ENCODE measurements at regions not wholly inside any gene's neighbourhood (a gene's known extent, or its start where the extent isn't known, plus 50 kb on each side); places are given as distances from the start of the nearest gene placed in this dataset.
A peak's percentile ranks its signal among the peaks of the same experiment; 100 is the strongest.
"Not testable (repeated sequence)": the region's sequence is repeated elsewhere in the genome, so short reads cannot be mapped to it uniquely, and the experiment has no call there.

DNA sequence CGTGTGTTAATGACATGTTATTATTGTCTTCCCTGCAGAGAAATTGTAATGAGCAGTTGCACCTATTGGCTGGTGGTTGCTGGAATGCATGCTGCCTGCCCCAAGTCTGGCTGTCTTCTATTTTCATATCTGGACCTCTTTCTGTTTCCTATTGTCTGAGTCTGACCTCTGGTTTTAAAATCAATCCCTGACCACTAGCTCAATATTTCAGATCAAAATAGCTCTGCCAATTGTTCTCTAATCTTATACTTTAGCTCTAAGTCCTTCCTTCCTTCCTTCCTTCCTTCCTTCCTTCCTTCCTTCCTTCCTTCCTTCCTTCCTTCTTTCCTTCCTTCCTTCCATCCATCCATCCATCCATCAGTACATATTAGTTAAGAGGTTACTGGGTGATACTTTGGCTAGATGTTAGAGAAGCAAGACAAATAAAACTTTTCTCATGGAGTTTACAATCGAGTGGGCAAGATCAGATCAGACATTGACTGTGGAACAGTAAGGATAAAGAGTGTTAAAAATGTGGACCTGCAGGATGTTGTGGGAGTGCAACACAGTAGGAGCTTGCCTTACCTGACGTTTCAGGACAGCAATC, 417.1 kb downstream of the SOCS6 start:
- DNase-seq = no peak

DNA sequence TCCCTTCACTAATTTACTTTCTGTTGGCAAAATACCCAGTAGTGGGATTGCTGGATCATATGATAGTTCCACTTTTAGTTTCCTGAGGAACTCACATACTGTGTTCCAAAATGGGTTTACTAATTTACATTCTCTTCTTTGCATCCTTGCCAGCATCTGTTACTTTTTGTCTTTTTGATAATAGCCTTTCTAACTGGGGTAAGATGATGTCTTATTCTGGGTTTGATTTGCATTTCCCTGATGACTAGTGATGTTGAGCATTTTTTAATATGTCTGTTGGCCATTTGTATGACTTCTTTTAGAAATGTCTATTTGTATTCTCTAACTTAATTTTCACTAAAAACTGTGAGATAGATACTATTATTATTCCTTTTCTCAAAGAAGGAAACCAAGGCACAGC, 411.7 kb downstream of the SOCS6 start:
- no peak for DNase-seq

DNA sequence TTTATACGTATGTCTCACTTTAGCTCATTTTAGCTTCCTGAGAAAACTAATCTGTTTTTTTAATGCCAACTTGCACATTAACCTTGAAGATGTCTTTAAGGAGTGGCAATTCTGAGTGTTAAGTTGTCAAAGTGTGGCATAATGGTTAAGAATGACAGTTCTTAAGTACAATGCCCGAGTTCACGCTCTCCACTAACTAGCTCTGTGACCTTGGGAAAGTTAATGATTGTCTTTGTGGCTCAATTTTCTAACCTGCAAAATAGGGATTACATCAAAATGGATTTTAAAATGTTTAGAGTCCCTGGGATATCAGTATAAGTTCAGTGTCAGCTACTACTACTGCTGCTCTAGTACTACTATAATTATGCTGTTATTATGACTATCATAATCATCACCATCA, 409.7 kb downstream of the SOCS6 start:
- no peak for DNase-seq

- no peak for DNase-seq
Observed at GRCh38 chr18:70693246-70693645, 404.4 kb downstream of the SOCS6 start.

- not testable (repeated sequence) for DNase-seq
Observed at GRCh38 chr18:70689765-70690164, 400.9 kb downstream of the SOCS6 start.

DNA sequence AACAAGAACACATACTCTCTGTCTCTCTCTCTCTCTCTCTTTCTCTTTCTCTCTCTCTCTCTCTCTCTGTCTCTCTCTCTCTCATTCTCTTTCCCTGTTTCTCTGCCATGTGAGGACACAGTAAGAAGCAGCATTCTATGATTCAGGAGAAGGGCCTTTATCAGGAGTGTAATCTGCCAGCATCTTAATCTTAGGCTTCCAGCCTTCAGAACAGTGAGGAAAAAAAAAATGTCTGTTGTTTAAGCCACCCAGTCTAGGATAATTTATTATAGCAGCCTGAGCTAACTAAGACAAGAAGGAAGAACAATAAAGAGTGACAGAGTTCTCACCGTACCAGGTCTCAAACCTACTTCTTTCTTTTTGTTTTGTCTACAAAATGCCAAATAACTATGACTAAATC, 399.4 kb downstream of the SOCS6 start:
- no peak for DNase-seq

- DNase-seq = no peak
Observed at GRCh38 chr18:70684821-70685220, 396.0 kb downstream of the SOCS6 start.

DNA sequence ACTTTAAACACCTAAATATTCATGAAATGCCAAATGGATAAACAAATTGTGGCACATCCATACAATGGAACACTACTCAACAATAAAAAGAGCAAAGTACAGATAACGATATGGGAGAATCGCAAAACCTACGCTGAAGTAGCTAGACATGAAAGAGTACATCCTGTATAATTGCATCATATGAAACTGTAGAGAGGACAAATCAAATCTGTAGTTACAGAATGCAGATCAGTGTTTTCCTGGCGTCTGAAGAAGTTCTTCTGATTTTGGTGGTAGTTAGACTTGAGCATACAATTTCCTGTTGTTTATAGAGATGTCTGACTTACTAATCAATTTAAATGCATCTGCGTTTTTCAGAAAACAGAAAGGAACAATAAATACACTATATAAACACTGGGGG, 394.4 kb downstream of the SOCS6 start:
- DNase-seq = peak; percentile 12

- no peak for DNase-seq
Observed at GRCh38 chr18:70674896-70675295, 386.1 kb downstream of the SOCS6 start.

GRCh38 chr18:70673831-70674230, 385.0 kb downstream of the SOCS6 start:
- DNase-seq = no peak

DNA sequence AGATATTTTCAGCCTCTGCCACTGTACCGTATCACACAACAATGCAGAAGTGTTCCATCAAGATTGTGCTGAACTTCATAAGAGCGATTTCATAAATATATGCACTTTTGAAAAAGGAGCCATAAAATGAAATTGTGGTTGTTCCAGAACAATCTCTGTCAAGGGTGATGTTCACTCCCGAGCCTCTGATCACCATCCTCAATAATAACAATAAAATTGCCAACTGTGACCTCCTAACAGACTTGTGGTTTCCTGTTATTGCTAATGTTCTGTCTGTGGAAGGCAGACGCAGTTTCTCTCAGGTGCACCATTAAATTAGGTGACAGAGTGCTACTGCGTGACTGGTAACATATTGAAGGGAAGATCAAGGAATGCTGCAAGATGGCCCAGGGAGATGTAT, 383.7 kb downstream of the SOCS6 start:
- DNase-seq = peak; percentile 5

DNA sequence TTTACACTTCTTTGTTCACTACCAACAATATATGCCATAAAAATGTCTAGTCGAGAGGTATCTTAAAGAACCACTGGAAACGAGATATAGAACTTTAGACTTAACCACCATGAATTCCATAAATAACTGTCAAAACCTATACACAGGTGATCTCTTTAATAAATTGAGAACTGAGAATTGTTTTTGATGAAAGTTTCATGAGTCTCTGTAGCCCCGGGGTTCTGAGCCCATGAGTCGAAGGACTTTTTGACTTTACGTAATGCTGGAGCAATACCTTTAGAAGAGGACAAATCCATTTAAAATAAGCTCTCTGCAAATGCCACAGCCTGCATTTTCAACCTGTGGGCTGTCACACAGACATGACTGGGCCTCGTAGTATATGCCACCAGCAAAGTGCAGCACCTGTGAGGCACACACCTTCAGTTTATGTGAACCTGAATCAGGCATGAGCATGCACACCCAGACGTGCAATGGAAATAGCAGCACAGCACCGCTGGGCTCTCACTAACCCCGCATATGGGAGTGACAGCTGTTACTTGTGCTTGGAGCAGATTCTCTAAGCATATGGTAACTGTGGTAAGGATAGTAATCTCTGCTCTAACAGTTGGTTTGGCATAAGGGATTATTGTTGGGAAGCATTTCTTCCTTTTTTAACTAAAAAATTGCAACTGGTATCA, 383.2 kb downstream of the SOCS6 start:
- no peak for DNase-seq

DNA sequence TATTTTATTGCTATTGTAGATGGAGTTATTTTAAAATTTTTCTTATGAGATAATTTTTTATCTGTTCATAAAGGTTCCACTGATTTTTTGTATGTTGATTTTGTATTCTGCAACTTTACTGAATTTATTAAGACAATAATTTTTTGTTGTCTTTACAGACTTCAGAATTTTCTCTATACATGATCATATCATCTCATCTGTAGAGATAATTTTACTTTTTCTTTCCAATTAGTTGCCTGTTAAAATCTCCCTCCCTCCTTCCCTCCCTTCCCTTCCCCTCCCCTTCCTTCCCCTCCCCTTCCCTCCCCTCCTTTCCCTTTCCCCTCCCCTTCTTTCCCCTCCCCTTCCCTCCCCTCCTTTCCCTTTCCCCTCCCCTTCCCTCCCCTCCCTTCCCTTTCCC, 378.1 kb downstream of the SOCS6 start:
- no peak for DNase-seq

DNA sequence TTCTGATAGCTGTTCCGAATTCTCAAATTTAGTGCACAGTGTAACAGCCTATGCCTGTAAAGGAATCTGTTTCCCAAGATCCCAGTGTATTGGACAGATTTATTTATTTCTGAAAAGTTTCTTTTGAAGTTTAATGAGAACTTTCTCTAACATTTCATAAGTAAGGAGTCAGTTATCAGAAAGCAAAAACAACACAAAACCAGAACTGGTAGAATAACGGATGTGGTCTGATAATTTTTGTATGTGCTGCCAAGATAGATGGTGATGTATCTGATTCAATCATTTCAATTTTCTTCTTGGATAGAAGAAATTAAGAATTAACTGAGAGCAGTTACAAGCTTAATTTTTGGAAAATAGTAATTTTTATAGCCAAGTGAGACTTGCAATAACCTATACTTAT, 374.3 kb downstream of the SOCS6 start:
- DNase-seq = no peak

GRCh38 chr18:70662588-70662987, 373.7 kb downstream of the SOCS6 start:
- no peak for DNase-seq

GRCh38 chr18:70659036-70659925, 370.4 kb downstream of the SOCS6 start:
- peak; percentile 2 for DNase-seq

- DNase-seq = no peak
Observed at GRCh38 chr18:70653671-70654070, 364.8 kb downstream of the SOCS6 start.

GRCh38 chr18:70650878-70651277, 362.0 kb downstream of the SOCS6 start:
- no peak for DNase-seq

DNA sequence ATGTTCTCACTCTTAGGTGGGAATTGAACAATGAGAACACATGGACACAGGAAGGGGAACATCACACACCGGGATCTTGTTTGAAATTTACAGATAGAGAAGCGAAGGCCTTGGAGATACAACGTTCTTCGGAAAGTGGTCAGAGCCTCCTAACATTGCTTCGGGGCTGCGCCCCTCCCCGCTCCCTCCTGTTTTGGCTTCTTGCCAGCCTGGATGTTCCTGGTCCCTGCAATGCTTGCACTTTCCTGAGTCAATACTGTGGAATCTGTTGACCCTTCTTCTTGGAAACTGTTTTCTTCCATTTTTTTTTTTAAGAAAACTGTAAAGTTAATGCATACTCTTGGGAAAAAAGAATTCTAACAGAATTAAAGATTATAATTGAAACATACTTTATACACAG, 360.8 kb downstream of the SOCS6 start:
- no peak for DNase-seq

DNA sequence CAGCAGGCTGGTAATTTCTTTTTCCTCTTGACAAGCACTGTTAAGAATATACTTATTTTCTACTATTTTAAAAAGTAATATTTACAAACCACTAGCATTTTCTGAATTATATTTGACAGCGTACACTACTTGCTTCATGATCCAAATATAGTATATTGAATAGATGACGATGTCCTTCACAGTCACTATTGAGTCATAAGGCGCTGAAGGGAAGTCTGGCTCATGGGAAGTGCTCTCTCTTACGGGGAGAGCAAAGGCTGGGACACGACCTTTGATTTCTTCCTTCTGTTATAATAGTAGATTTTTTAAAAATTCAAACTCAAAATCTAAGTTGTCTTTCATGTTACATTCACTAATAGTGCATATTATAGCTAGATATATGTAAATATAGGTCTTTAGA, 357.1 kb downstream of the SOCS6 start:
- no peak for DNase-seq

DNA sequence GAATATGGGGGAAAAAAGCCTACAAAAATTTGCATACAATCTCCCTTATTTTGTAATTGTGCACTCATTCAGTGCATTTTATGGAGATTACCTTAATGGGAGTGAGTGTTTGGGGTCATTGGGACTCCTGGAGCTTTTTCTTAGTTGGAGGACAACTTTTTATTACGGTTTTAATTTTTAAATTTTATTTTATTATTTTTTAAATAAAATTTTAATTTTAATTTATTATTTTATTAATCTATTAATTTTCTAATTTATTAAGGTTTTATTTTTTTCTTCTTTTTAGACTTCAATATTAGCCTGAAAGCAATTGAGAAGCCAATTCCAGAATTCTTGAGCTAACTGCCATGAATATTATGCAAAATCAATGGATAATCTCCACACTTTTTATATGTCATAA, 355.0 kb downstream of the SOCS6 start:
- no peak for DNase-seq

- DNase-seq = no peak
Observed at GRCh38 chr18:70641156-70641775, 352.4 kb downstream of the SOCS6 start.

DNA sequence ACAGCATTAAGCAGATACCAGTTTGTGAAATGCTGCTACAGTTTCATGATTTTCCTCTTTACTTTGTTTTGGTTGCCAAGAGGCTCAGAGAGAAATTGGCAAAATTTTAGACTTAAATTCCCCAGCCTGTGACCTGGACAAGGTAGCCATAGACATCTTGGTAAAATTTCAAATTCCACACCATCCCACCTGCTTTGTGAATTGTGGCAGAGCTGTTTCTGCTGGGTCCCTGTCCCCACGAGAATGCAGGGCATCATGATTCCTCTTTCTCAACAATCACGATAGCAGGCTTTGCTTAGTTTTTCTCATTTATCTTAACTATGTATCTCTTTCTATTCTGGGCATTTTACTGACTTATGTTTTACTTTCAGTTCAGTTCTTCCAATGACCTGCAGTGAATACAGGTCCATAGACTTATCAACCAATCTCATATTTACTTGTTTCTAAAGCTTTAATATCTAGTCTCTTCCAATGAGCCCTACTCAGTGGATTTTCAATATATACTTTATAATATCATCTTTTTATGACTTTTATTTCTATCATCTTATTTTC, 351.6 kb downstream of the SOCS6 start:
- DNase-seq = no peak
